NCI-H524 (cell line): ENCODE measurements at regions not wholly inside any gene's neighbourhood (a gene's known extent, or its start where the extent isn't known, plus 50 kb on each side); places are given as distances from the start of the nearest gene placed in this dataset.
"Not testable (repeated sequence)": the region's sequence is repeated elsewhere in the genome, so short reads cannot be mapped to it uniquely, and the experiment has no call there.

Experiments used
- DNase-seq, 2 experiments: peaks; one replicate each; lab custom pipeline; 2025; lab: John Stamatoyannopoulos, UW

DNA sequence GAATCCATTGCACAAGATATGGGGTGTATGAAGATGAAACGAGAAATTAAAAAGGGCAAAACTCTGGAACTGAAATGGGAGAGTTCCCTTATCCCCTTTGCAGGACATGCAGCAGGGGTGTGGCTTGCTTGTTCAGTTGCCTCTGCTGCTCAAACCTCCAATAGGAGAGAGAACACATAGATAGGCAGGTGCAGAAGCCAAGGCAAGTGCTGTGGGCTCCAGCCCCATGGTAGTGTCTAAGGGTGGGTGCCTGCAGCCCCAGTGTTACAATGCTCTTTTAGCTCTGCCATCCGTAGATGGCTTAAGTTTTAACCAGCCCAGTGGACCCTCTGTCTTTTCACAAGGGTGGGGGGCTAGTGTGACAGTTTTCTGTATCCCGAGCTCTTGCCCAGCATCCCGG is 69.7 kb downstream of the CMAS start:
- no peak for DNase-seq

DNA sequence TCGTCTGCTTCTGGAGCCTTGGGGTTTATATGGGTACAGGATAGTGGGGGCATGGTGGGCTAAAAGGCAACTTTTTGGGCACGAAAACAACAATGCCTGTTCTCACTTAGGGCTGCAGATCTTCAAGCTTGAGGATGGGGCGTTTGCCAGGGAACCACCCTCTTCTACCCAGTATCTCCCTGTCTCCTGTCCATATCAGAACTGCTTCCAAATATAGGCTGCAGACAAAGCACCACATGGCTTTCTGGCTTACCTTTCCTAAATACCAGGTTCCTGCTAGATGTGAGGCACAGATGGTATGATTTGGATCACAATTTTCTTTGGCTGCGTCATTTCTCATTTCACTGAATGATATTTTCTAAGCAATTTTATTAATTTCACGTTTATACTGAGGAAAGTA is 70.4 kb downstream of the CMAS start:
- DNase-seq, result no peak

DNA sequence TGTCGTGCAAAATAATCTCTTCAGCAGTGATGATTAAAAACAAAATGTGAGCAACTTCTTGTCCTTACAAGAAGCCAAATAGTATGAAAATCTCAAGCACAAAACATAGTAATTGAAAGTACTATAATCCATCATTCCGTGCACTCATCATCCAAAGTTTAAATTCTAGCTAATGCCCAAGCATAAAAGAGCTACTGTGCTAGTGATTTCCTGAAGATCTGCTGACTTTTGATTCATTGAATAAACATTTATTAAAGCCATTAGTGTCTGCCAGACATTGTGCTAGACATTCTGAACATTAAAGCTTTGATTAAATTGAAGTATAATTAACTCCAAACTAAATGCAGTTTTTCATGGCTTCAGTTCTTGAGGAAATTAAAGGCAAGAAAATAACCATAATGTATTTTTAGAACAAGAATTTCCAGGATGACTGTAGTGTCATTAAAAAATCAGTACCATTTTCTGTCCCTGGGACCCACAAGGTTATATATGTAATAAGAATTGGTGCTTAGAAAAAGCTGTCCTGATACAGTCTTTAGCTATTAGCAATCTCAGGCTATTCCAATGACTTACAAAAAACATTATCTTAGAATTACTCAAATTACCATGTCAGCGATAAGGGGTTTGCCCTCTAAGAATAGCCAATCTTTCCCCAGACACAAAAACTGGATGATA is 71.7 kb downstream of the CMAS start:
- no peak for DNase-seq

DNA sequence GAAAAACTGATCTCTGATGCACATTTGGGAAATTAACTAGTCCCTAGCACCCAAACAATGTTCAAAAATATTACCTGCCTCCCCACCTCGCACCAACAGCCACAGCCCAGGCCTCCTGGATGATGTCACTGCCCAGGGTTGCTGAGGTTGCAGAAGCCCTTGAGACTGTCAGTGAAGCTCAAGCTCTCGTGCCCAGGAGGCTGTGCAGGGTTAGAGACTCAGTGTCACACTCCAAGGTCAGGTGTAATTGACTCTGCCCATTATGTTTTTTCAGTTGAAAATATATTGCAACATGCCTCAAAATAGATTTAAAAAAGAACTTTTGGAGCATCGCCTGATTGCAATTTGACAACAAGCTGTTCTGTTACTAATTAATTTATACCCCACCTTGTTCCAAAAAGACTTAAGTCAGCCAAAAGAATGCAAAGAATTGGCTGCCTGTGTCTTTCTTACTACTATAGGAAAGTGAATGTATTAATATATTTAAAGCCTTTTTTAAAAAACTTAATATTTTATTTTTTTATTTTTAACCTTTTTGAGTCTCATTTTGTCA is 72.3 kb downstream of the CMAS start:
- no peak for DNase-seq

DNA sequence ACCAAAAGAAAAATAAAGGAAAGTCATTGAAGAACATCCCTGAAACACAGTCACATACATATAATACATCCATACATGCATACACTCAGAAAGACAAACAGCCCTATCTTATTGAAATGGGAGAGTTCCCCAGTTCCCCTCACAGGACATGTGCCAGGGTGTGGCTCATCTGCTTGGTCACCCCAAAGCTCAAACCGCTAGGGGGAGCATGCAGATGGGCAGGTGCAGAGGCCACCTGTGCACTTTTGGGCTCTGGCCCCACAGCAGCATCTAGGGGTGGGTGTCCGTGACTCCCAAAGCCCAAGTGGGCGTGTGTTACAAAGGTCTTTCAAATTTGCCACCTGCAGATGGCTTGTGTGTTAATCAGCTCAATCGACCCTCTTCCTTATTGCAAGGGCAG is 75.2 kb downstream of the CMAS start:
- peak in 1 of 2 experiments; percentile 22 for DNase-seq

DNA sequence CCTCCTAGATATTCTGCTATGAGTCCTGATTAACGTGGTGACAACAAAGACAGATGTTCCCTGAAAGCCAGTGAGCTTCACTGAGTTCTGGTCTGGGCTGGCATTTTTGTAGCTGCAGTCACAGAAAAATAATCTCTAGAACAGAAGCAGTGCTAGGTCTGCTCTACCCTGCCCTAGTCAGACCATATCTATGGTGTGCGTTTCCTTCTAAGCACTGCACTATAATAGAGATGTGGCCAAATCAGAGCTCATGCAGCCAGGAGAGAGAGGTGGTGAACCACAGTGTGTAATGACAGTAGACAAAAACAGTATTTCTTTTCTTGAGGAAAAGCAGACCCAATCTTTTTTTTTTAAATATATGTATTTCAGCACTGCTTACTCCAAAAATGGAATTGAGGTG is 76.3 kb downstream of the CMAS start:
- DNase-seq, result no peak

DNA sequence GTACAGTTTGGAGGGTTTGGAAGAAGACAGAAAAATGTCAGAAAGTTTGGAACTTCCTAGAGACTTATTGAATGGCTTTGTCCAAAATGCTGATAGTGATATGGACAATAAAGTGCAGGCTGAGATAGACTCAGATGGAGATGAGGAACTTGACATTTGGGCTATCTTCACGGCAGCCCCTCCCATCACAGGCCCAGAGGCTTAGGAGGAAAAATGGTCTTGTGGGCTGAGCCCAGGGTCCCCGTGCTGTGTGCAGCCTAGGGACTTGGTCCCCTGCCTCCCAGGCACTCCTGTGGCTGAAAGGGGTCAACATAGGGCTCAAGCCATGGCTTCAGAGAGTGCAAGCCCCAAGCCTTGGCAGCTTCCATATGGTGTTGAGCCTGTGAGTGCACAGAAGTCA is 79.0 kb downstream of the CMAS start:
- no peak for DNase-seq

DNA sequence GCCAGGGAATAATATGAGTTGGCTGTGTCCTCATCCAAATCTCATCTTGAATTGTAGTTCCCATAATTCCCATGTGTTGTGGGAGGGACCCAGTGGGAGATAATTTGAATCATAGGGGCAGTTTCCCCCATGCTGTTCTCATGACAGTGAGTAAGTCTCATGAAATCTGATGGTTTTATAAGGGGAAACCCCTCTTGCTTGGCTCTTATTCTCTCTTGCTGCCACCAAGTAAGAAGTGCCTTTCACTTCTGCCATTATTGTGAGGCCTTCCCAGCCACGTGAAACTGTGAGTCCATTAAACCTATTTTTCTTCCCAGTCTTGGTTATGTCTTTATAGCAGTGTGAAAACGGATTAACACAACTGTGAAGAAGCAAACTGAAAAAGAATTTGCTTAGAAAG is 80.1 kb downstream of the CMAS start:
- DNase-seq, result not testable (repeated sequence)

DNA sequence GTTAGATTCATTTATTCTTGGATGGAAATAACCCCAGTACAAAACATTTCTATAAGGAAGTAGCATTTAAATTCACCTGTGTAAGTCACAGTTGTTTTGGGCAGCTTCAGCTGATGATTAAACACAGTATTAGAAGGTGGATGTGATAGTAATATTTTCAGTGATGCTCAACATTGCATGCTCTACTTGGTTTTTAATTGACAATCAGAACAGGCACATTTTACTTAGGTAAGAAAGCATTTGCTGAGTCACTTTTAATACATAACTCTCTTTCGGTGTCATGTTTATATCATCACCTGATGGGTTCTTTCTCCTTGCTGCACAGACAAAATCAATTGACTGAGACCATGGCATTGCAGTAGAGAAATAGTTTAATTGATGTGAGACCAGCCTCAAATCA is 80.7 kb downstream of the CMAS start:
- DNase-seq, result no peak

DNA sequence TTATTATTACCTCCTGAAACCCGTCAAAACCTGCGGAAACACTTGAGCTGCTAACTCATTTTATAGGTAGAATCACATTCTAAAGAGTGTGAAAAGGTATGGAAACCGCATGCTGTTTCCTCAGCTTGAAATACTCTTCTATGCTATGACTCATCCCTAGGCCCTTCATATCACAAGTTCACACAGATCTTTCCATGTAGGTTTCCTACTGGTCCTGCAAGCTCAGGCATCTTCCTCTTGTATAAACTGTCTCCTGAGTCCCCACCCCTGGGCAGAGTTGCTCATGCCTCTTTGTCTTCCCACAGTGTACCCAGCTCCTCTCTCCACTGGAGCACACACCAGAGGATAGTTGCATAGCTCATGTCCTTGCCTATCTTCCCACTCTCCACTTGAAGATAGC is 84.7 kb downstream of the CMAS start:
- no peak for DNase-seq

DNA sequence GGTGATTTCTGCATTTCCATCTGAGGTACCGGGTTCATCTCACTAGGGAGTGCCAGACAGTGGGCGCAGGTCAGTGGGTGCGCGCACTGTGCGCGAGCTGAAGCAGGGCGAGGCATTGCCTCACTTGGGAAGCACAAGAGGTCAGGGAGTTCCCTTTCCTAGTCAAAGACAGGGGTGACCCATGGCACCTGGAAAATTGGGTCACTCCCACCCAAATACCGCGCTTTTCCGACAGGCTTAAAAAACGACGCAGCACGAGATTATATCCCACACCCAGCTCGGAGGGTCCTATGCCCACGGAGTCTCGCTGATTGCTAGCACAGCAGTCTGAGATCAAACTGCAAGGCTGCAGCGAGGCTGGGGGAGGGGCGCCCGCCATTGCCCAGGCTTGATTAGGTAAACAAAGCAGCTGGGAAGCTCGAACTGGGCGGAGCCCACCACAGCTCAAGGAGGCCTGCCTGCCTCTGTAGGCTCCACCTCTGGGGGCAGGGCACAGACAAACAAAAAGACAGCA is 90.6 kb downstream of the CMAS start:
- DNase-seq, result not testable (repeated sequence)
